ENCODE measurements at regions not wholly inside any gene's neighbourhood (a gene's known extent, or its start where the extent isn't known, plus 50 kb on each side); places are given as distances from the start of the nearest gene placed in this dataset.

GRCh38 chr13:57017357-57017756 lies 123.4 kb upstream of the PRR20A start:
- in situ Hi-C loops (cut with HindIII; ENCODE audit: low pct_ligation_motif_present, low sequenced_read_pairs) = no loop called here
- no peak for TF ChIP-seq CTCF (IDR thresholded peaks at IDR 0.05; ENCODE audit: low read depth, low read length, missing control alignments)
- H3K27me3 ChIP-seq (replicated peaks) = no peaks in the 10 kb centered on the region
- H3K27ac ChIP-seq = no peak overlapping the region
- no peak for DNase-seq
- H3K4me3 ChIP-seq (ENCODE audit: low read depth, low read length) = no peak overlapping the region
- H3K36me3 ChIP-seq (replicated peaks) = no peaks in the 10 kb centered on the region

DNA sequence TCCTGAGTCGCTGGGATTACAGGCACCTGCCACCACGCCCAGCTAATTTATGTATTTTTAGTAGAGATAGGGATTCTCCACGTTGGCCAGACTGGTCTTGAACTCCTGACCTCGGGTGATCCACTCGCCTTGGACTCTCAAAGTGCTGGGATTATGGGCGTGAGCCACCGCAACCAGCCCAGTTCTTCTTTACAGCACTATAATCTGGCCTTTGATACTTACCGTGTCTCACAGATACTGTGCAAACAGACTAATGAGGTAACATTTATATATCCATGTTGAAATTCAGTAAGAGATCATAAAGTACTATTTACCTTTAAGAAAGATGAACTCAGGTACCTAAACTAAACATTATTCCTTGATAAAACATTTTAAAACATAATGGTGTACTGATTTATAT lies 121.8 kb upstream of the PRR20A start:
- DNase-seq = no peak
- H3K27me3 ChIP-seq (replicated peaks) = no peaks in the 10 kb centered on the region
- TF ChIP-seq CTCF (IDR thresholded peaks at IDR 0.05; ENCODE audit: low read depth, low read length, missing control alignments) = no peak
- H3K36me3 ChIP-seq (replicated peaks) = no peaks in the 10 kb centered on the region
- H3K27ac ChIP-seq = no peak overlapping the region
- in situ Hi-C loops (cut with HindIII; ENCODE audit: low pct_ligation_motif_present, low sequenced_read_pairs) = no loop called here
- H3K4me3 ChIP-seq (ENCODE audit: low read depth, low read length) = no peak overlapping the region

- H3K27me3 ChIP-seq (replicated peaks) = no peaks in the 10 kb centered on the region
- DNase-seq = no peak
- no peaks in the 10 kb centered on the region for H3K36me3 ChIP-seq (replicated peaks)
- H3K27ac ChIP-seq = no peak overlapping the region
- no peak overlapping the region for H3K4me3 ChIP-seq (ENCODE audit: low read depth, low read length)
- in situ Hi-C loops (cut with HindIII; ENCODE audit: low pct_ligation_motif_present, low sequenced_read_pairs) = no loop called here
- TF ChIP-seq CTCF (IDR thresholded peaks at IDR 0.05; ENCODE audit: low read depth, low read length, missing control alignments) = no peak
Observed at GRCh38 chr13:57030671-57031070, 110.0 kb upstream of the PRR20A start.

GRCh38 chr13:57036290-57036689 lies 104.4 kb upstream of the PRR20A start:
- H3K4me3 ChIP-seq (ENCODE audit: low read depth, low read length) = no peak overlapping the region
- DNase-seq = no peak
- no peak overlapping the region for H3K27ac ChIP-seq
- in situ Hi-C loops (cut with HindIII; ENCODE audit: low pct_ligation_motif_present, low sequenced_read_pairs) = no loop called here
- TF ChIP-seq CTCF (IDR thresholded peaks at IDR 0.05; ENCODE audit: low read depth, low read length, missing control alignments) = no peak
- no peaks in the 10 kb centered on the region for H3K36me3 ChIP-seq (replicated peaks)
- H3K27me3 ChIP-seq (replicated peaks) = no peaks in the 10 kb centered on the region

DNA sequence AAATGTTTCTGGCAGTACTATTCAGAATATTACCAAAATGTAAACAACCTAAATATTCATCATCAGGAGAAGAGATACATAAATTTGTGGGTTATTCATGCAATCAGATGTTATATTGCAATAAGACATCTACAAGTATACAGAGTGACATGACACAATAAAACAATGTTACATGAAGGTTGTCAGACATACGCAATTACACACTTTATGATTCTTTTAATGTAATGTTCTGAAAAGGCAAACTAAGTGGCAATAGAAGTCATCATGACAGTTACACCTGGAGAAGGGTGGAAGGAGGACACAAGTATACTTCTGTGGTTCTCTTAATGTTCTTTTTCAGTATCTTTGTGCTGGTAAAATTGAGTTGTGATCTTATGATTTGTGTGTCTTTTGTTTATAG lies 95.8 kb upstream of the PRR20A start:
- H3K27me3 ChIP-seq (replicated peaks) = no peaks in the 10 kb centered on the region
- in situ Hi-C loops (cut with HindIII; ENCODE audit: low pct_ligation_motif_present, low sequenced_read_pairs) = no loop called here
- DNase-seq = no peak
- no peak overlapping the region for H3K27ac ChIP-seq
- no peaks in the 10 kb centered on the region for H3K36me3 ChIP-seq (replicated peaks)
- no peak overlapping the region for H3K4me3 ChIP-seq (ENCODE audit: low read depth, low read length)
- no peak for TF ChIP-seq CTCF (IDR thresholded peaks at IDR 0.05; ENCODE audit: low read depth, low read length, missing control alignments)

DNA sequence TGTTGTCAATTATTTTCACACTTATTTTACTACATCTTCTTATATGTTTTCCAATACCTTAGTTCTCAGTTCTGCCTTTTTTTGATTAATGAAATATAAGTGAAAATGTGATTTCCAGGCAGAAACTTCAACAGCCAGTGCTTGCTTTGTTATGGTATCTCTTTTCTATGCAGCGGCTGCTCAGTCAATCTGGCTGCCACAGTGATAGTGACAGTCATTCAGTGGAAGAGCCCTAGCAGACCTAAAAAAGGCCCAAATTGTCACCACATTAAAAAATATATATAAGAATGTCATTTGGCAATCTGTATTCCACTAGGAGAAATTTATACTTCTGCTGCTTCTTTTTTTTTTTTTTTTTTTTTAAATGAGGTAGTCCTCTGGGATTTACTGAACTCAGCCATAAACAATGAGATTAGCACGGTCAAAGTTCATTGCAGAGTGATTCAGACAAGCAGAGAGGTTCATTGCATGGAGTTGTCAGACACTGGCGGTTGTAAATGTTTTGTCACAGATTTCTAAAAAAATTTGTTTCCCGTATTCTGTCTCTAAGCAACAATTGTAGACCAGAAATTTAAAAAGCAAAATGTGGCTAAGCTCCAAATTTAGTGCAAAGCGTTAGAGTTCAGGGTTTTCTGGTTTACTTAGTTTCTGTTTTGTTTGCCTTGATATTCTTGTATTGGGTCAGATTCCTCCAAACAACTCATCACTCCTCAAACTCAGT lies 94.7 kb upstream of the PRR20A start:
- H3K36me3 ChIP-seq (replicated peaks) = no peaks in the 10 kb centered on the region
- H3K4me3 ChIP-seq (ENCODE audit: low read depth, low read length) = no peak overlapping the region
- H3K27me3 ChIP-seq (replicated peaks) = no peaks in the 10 kb centered on the region
- DNase-seq = no peak
- H3K27ac ChIP-seq = no peak overlapping the region
- in situ Hi-C loops (cut with HindIII; ENCODE audit: low pct_ligation_motif_present, low sequenced_read_pairs) = no loop called here
- TF ChIP-seq CTCF (IDR thresholded peaks at IDR 0.05; ENCODE audit: low read depth, low read length, missing control alignments) = no peak
